GM12864 (cell line): ENCODE measurements at regions not wholly inside any gene's neighbourhood (a gene's known extent, or its start where the extent isn't known, plus 50 kb on each side); places are given as distances from the start of the nearest gene placed in this dataset.

Experiments
- DNase-seq: peaks from one replicate; pipeline ENCODE4 v3.0.0-alpha.2; 2011; ENCODE audit warnings: low read depth
- H3K4me3 ChIP-seq: 2 replicates; pipeline ENCODE4 v1.5.1; 2011; ENCODE audit warnings: mild to moderate bottlenecking, low read depth, low read length, control low read depth
- TF ChIP-seq, protein P1 (sequence below): IDR thresholded peaks from 2 replicates; pipeline ENCODE4 v1.5.1; 2011; ENCODE audit warnings: low read depth, mild to moderate bottlenecking, moderate library complexity, low read length, control low read depth, inconsistent platforms; ENCODE audit errors: missing control alignments

DNA sequence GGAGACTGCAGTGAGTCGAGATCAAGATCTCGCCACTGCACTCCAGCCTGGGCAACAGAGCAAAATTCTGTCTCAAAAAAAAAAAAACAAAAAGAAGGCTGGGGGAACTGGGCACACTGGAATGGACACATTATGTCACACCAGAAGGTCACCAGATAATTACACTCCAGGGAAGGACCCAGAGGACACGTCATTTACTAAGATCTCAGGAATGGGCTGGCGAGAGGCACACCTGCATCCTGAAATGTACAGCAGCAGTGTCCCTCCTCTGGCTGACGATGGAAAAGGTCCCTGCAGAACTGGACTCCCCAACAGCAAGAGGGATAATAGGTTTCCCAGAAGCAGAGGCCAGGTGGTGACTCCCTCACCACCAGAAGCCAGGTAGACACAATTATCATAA, 243.5 kb downstream of the BCL11B start:
- no peak for DNase-seq
- TF ChIP-seq, protein P1, sequence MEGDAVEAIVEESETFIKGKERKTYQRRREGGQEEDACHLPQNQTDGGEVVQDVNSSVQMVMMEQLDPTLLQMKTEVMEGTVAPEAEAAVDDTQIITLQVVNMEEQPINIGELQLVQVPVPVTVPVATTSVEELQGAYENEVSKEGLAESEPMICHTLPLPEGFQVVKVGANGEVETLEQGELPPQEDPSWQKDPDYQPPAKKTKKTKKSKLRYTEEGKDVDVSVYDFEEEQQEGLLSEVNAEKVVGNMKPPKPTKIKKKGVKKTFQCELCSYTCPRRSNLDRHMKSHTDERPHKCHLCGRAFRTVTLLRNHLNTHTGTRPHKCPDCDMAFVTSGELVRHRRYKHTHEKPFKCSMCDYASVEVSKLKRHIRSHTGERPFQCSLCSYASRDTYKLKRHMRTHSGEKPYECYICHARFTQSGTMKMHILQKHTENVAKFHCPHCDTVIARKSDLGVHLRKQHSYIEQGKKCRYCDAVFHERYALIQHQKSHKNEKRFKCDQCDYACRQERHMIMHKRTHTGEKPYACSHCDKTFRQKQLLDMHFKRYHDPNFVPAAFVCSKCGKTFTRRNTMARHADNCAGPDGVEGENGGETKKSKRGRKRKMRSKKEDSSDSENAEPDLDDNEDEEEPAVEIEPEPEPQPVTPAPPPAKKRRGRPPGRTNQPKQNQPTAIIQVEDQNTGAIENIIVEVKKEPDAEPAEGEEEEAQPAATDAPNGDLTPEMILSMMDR: no peak

GRCh38 chr14:99029145-99029915, 242.7 kb downstream of the BCL11B start:
- H3K4me3 ChIP-seq: no peak overlapping the region
- TF ChIP-seq, protein P1: no peak
- no peak for DNase-seq

More for the DNA sequence above, 243.5 kb downstream of the BCL11B start:
- H3K4me3 ChIP-seq: no peak overlapping the region

GRCh38 chr14:99029916-99030305, 242.1 kb downstream of the BCL11B start:
- DNase-seq: no peak
- TF ChIP-seq, protein P1: no peak
- no peak overlapping the region for H3K4me3 ChIP-seq

DNA sequence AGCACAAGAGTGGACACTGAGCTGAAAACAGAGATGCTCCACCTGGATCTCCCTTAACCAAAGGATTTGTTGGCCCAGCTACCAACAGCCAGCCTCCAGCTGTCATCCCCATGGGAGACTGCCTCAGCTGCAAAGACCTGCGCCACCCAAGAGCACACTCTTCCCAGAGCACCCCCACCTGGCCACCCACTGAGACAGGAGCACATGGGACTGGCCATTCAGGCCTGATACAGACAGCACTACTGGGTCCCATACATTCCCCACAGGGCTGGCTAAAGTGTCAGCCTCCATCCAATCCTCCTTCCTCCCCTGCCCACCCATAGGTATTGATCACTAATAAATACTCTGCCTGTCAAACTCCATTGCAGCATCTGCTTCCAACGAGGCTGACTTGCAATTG, 241.5 kb downstream of the BCL11B start:
- TF ChIP-seq, protein P1: no peak
- H3K4me3 ChIP-seq: no peak overlapping the region
- no peak for DNase-seq

DNA sequence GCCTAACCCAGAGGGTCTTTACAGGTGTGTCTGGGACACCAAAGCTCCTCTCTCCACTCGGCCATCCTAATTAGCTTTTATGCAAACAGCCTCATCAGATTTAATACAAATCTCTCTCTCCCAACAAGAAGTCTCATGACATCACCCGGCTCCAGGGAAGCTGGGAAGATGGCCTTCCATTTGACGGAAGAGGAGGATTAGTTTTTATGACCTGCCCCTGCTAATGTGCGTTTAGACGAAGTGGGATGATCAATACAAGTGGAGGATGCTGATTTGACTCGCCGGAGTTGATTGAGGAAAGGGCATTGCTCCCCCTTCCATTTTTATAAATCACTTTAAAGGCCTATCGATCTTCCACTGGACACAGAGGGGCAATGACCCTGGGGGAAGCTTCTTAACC, 239.2 kb downstream of the BCL11B start:
- no peak for DNase-seq
- TF ChIP-seq, protein P1: no peak
- H3K4me3 ChIP-seq: no peak overlapping the region

DNA sequence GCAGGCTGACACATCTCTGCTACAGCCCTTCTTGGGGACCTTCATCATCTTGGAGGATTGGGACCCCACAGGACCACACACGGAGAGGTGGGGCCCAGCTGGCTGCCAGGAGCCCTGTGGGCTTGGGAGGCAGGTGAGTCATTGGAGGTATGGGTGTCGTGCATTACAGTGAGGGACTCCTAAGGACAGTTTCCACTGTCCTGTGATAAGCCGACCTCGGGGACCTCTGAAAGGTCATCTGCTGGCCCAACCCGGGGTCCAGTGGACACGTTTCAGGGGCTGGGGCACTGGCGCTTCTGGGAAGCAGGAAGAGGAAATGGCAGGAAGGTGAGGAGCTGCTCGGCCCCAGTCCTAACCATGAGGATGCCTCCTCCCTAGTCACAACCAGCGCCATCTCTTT, 238.0 kb downstream of the BCL11B start:
- DNase-seq: no peak
- no peak overlapping the region for H3K4me3 ChIP-seq
- TF ChIP-seq, protein P1: no peak

DNA sequence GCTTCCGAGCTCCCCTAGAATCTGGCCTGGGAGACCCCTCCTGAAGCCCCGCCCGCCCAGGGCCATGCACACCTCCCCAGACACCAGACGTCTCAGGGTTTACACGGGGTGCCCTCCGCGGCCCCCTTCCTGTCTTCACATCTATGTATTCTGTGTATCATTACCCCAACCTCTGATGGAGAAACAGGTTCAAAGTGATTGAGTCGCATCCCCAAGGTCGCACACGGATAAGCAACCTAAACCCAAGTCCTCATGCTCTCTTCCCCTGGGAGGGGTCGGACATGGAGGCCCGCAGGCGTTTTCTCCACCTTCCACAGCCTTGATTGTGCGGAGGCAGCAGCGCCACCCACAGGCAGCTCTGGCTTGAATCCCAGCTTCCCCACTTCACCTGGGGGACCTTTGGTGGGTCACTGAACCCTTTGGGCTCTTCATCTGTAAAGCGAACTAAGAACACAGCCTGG, 237.3 kb downstream of the BCL11B start:
- no peak for DNase-seq
- TF ChIP-seq, protein P1: no peak
- H3K4me3 ChIP-seq: no peak overlapping the region
